Stimulated activated naive CD4-positive, alpha-beta T cell (primary cell): ENCODE measurements at regions not wholly inside any gene's neighbourhood (a gene's known extent, or its start where the extent isn't known, plus 50 kb on each side); places are given as distances from the start of the nearest gene placed in this dataset.
"Not testable (repeated sequence)": the region's sequence is repeated elsewhere in the genome, so short reads cannot be mapped to it uniquely, and the experiment has no call there.

ENCODE experiments used
- DNase-seq, 6 experiments: peaks; one replicate each; lab custom pipeline; 2025; lab: John Stamatoyannopoulos, UW

GRCh38 chr10:23648618-23649017, 209.7 kb downstream of the OTUD1 start:
- DNase-seq: no peak

GRCh38 chr10:23656735-23657134, 217.9 kb downstream of the OTUD1 start:
- DNase-seq: peak in 2 of 6 experiments; percentile 17 to 43

DNA sequence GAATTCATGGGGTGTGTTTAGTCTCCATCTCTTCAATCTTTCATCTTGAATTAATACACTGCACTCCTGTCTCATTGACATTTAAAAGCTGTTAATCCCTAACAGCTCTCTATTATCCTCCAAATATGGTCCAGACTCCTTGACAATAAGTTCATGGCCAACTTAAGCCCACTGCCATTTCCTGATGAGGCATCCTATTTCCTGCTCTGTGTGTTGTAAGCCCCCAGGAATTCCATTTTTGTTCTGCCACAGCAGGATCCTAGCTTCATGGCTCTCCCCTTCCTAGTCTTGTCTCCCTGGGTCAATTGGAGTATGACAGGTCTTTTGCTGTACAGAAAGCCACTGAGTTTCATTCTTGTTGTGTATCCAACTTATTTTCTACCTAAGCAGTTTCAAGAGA, 218.8 kb downstream of the OTUD1 start:
- no peak for DNase-seq

DNA sequence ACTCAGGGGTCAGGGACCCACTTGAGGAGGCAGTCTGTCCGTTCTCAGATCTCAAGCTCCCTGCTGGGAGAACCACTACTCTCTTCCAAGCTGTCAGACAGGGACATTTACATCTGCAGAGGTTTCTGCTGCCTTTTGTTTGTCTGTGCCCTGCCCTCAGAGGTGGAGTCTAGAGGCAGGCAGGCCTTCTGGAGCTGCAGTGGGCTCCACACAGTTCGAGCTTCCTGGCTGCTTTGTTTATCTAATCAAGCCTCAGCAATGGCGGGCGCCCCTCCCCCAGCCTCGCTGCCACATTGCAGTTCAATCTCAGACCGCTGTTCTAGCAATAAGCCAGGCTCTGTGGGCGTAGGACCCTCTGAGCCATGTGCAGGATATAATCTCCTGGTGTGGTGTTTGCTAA, 233.0 kb downstream of the OTUD1 start:
- DNase-seq: not testable (repeated sequence)

GRCh38 chr10:23675585-23675984, 236.7 kb downstream of the OTUD1 start:
- DNase-seq: no peak

DNA sequence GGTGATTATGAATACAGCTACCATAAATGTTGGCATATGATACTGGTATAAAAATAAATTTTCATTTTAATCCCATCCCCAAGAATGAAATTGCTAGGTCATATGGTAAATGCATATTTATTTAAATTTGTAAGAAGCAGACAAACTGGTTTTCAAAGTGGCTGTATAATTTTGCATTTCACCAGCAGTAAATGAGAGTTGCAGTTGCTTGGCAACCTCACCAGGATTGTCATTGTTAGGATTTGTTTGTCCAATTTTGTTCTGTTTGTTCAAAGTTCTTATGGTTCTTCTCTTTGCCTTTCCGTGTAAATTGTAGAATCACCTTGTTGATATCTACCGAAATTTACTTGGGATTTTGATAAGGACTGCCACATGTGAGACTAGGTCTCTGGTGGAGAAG, 237.4 kb downstream of the OTUD1 start:
- no peak for DNase-seq

DNA sequence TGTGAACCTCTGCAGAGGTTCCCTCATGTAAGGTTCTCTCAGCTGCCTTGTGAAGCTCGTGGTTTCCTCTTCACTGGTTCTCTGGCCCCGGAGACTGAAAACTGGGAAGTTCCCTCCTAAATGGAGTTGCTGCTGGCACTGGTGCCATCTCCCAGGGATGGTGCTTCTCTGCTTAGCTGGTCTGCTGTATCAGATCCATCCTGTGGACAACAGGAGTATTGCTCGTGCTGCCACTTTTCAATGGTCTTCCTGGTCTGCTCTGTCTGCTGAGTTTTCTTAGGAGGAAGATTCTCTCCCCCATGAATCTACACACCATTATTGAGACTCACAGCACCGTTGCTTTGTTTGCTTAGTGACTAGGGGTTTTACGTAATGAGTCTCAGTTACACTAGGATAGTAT, 247.8 kb downstream of the OTUD1 start:
- DNase-seq: no peak

- DNase-seq: no peak
Observed at GRCh38 chr10:23692736-23693135, 253.9 kb downstream of the OTUD1 start.

DNA sequence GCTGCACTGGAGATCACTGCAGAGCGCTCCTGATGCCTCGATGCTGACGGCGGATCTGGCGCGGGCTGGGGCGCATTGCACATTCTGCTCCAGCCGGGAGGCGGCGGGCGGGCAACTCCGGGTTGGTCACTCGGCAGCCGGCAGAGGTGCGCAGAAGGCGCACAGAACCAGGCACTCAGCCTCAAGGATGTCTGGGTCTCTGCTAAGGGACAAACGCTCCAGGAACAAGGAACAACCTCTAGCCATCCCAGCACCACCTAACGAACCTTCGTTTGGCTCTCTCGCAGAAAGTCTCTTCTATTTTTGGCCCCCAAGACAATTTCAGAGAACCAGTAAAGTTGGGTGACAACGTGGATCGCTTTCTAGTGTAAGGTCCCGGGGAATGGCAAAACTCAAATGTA, 254.6 kb downstream of the OTUD1 start:
- DNase-seq: no peak

DNA sequence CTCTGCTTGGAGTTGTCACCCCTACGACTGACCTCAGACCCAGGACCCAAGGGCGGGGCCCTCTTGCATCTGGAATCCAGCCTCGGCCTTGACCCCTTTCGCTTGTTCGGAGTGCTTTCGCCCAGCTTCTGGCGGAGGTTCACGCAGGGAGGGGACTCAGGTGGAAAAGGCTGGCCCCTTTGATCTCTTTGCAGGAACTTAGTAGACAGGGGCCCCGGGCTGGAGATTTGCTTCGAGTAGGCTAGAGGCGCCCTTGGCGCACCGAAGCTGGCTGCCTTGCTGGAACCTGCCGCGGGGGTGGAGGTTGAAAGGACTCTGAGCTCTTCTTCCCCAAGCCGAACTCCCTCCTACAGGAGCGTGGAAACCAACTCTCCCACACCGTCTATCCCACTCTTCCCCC, 255.1 kb downstream of the OTUD1 start:
- no peak for DNase-seq

DNA sequence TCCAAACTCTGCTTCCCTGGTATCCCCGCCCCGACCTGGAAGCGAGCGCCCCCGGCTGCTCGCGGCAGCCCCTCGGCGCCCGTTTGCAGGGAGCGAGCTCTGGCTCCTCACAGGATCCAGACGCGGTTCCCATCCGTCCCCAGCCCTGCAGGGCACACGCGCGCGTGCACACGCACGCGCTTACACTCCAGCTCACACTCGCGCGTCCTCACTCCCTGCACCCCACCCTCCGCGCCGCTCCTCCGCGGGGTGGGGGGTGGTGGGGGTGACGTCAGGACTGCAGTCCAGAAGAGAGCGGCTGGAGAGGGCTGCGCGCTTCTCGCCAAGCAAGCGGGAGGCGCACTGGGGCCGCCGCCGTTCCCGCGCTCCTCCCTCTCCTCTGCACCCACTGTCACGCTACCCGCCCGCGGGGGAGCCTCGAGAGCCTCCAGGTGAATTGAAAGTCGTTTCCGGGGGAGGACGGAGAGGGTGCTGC, 255.6 kb downstream of the OTUD1 start:
- DNase-seq: no peak

DNA sequence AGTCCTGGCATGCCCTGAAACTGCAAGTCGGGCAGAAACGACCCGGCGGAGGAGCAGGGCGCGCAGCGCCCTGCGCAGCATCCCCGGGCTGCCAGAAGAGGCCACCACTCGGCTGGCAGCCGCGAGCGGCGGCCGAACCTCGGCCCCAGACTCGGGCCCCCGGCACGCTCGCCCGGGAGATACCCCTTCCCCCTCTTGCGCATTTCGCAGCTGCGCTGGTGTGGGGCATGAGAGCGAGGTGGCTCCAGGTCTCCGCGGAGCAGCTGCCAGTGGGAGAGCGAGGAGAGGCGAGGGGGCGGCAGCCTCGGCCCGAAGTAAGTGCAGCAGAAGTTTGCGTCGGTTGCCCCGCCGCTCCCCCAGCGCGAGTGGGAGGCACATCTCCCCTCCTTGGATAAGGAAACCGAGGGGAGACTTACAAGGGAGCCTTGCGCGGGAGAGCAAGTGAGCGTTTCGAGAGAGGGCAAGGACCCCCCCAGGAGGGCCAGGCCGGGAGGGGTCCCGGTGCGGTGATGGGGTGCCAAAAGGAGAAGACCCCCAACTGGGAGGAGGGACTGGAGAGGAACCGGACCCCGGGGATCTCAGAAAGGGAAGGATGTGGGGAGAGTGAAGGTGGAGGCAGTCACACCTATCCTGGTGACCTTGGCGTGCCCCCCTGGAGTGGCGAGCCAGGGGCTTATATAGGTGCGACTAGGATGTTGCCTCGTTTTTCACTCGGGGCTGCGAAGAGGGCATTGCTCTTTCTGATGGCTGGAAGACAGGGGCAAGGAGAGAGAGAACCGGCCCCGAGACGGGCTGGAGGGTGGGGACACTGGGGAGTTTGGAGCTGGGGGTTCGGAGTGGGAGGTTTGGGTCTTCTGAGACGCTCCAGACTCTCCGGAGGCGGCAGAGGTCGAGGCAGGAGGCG, 256.3 kb downstream of the OTUD1 start:
- no peak for DNase-seq

- no peak for DNase-seq
Observed at GRCh38 chr10:23695825-23696420, 257.0 kb downstream of the OTUD1 start.

DNA sequence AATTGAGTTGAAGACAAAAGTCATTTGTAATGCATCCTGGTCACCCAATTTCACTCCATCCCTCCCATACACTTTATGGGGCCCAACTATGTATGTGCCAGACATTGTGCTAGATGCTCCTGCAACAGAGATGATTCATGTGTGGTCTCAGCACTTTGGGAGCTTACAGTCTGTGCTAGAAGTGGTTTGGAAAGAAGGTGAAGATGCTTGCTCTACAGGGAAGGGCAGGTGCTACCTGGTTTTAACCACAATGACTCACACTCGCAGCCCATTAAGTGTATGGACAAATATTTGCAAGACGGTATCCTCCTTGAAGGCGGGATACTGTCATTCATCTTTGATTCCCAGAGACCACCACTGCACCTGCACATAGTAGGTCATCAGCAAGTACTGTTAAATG, 257.6 kb downstream of the OTUD1 start:
- no peak for DNase-seq

DNA sequence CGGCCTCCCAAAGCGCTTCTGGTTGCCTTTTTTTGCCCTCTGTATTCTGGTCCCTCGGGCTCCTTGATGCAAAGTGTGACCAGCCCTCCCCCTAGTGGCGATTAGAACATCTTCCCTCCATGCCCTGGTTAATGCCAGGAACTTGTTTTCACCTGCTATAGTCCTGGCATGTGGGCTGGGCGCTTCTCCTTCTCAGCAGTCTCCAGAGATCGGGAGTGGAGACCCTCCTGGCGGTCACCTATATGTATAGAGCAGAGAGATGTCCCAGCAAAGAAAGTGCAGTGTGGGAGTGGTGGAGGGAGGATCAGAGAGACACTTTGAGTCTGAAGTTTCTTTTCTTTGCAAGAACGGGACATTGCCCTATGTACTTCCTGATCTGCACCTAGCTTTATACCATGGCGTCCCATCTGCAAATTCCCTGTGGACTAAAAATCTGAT, 264.1 kb downstream of the OTUD1 start:
- DNase-seq: peak; percentile 17 to 70 (median 37)

GRCh38 chr10:23715363-23715762, 276.5 kb downstream of the OTUD1 start:
- DNase-seq: no peak

GRCh38 chr10:23717913-23718312, 279.0 kb downstream of the OTUD1 start:
- DNase-seq: no peak

DNA sequence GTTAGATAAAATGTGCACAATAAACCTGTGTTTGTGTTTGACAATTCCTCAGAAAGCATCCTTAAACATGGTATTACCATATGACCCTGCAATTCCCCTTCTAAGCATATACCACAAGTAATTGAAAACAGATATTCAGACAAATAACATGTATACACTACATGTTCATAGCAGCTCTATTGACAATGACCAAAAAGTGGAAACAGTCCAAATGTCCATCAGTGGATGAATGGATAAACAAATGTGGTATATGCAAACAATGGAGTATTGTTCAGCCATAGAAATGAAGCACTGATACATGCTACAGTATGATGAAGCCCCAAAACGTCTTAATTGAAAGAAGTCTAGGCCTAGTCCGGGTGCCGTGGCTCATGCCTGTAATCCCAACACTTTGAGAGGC, 280.1 kb downstream of the OTUD1 start:
- no peak for DNase-seq

- DNase-seq: no peak
Observed at GRCh38 chr10:23723796-23724195, 284.9 kb downstream of the OTUD1 start.

GRCh38 chr10:23725548-23725947, 286.7 kb downstream of the OTUD1 start:
- DNase-seq: no peak

DNA sequence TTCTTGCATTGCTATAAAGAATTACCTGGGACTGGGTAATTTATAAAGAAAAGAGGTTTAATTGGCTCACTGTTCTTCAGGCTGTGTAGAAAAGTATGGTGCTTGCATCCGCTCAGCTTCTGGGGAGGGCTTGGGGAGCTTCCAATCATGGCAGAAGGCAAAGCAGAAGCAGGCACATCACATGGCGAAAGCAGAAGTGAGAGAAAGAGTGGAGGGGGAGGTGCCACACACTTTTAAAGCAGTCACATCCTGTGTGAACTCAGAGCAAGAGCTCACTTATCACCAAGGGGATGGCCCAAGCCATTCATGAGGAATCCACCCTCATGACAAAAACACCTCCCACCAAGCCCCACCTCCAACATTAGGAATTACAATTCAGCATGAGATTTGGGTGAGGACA, 303.5 kb downstream of the OTUD1 start:
- DNase-seq: no peak

DNA sequence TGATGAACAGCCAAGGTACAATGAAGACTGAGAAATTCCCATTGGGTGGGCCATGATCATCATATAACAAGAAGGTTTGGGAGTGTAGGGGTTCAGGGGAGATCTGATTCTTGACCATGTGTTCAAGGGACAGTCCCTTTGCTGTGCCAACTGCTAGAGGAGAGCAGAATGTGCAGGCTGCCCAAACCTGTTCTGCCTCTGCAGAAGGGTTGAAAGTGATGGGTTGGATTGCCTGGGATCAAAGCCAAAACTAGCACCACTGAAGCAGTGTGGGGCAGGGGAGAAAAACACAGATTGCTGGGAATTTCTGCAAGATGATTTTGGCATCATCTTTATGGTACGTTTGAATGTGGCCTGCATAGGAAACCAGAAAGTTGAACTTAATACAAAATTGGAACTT, 303.9 kb downstream of the OTUD1 start:
- no peak for DNase-seq

DNA sequence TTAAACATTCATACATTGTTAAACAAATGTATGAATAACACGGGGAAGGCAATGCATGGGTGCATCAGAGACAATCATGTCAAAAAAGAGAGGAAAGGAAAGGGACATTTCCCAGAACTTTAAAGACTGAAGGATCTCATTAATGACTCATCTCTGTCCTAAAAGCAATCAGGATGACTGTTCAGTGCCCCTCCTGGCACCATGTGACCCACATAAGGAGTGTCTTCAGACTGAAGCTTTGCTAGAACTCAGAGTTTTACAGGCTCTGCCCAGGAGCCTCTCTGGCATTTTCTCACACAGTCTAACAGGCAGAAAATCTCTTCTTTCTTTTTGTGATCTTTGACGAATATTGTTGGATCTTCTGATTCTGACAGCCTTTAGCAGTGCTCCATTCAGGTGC, 315.3 kb downstream of the OTUD1 start:
- DNase-seq: no peak
